Middle frontal gyrus (tissue), 1 donor: ENCODE measurements at regions not wholly inside any gene's neighbourhood (a gene's known extent, or its start where the extent isn't known, plus 50 kb on each side); places are given as distances from the start of the nearest gene placed in this dataset.

Experiments
- DNase-seq: peaks from one replicate; pipeline ENCODE4 v3.0.0-alpha.2; 2015; ENCODE audit warnings: low spot score; ENCODE audit errors: extremely low spot score

DNA sequence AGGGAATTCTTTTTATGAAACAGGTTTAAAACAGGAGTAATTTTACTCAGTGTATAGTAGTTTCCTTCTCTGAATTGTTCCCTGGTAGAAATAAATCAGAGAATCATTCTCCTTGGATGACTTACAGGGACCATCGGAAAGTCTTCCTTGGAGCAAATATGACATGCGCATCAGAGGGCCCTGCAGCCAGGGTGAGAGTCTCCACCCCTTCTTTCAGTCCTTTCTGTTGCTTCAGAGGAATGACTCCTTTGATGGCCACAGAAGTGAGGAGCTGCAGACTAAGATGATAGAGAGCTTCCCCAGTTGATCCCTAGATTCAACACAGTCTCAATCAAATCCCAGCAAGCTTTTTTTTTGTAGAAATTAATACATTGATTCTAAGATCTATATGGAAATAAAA, 294.8 kb upstream of the UMPS start:
- DNase-seq, result no peak

DNA sequence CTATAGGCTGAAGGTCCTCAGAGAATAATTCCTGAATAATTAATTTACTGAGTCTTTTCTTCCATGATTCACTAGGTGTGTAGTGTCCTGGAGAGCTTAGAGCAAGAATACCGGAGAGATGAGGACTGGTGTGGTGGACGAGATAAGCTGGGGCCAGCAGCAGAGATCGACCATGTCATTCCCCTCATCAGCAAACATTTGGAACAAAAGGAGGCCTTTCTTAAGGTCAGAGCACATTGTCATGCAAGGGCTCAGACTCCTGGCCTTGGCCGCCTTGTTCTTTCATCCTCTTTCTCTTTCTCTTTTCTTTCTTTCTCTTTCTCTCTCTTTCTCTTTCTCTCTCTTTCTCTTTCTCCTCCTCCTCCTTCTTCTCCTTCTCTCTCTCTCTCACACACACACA, 291.4 kb upstream of the UMPS start:
- no peak for DNase-seq

DNA sequence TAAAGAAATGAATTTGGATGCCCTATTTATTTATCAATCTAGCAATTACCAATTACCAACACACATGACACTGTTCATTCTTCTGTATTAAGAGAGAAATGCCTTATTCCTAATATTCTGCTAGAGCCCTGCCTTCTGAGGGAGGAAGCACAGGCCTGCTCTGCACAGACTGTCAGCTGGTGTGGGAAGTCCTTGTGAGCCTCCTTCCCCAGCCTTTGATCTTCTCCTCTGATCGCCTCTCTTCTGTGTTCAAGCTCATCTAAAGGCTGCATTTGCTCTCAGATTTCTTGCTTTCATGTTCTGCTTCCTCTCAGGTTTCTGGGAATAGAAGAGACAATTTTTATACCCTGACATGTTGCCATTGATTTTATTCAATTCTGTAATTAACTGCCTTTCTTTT, 290.6 kb upstream of the UMPS start:
- no peak for DNase-seq

DNA sequence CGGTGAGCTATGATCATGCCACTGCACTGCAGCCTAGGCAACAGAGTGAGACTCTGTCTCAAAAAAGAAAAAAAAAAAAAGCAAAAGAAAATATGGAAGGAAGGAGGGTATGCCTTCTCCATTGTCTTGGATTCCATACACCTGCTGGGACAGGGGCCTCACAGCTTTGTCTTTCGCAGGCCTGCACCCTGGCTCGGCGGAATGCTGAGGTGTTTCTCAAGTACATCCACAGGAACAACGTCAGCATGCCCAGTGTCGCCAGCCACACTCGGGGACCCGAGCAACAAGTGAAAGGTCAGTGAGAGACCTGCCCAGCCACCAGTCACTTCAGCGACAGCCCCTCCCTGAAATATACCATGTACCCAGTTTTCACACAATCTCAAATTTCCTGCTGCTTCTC, 288.5 kb upstream of the UMPS start:
- DNase-seq, result no peak

DNA sequence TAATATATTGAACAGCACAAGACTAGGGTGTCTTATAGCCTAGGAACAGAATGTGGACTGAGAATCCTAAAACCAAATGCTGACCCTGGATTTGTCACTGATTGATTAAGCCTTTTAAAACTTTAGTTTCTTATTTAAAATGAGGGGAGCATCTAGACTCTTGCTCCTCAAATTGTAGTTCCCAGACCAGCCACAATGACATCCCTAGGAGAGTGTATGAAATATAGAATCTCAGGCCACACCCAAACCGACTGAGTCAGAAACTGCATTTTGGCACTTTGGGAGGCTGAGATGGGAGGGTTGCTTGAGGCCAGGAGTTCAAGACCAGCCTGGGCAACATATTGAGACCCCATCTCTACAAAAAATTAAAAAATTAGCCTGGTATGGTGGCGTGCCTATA, 287.8 kb upstream of the UMPS start:
- no peak for DNase-seq

DNA sequence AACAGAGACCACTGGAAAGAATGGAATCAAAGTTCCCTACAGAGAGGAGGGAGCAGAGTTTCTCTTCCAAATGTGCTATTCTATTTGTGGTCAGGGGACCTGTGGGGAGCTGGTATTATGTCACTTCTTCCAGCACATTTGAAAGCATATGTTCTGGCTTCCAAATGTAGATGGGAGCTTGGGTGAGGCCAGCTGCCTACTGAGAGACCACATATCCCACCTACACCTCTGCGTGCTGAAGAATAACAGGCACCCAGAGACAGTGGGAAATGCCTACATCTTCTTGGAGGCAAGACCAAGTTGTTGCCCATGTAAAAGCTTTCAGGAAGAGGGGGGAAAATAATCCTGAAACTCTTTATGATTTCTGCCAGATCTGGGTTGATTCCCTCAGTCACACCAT, 286.8 kb upstream of the UMPS start:
- no peak for DNase-seq

DNA sequence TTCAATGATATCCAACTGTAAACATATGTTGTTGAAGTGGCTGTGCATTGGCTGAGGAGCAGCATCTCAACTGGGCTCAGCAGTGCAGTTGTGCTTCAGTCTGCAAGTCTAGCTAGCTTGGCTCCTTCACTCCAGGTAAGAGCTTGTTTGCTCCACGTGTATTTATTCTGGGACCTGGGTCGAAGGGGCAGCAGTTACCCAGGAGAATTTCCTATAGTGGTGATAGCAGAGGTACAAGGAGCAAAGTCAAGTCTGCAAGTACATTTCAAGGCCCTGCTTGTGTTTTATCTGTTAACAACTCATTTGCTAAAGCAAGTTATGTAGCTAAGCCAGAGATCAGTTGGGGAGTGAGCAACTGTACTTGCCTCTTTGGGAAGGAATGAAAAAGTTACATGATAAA, 286.2 kb upstream of the UMPS start:
- DNase-seq, result no peak

DNA sequence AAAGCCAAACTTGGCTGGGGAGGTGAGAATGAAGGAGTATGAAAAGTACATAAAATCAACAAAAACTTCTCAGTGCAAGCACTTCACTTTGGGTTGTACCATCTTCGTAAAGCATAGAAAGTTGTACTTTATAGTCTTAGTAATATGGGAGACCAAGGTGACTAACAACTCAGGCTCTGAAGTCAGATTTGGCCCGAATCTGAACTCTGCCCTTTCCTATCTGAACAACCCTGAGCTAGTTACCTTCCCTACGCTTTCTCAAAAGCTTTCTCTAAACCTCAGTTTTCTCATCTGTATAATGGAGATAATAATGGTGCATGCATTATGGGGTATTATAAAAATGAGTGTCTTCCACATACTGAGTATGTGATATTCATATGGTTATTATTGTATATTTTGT, 285.4 kb upstream of the UMPS start:
- DNase-seq, result no peak

DNA sequence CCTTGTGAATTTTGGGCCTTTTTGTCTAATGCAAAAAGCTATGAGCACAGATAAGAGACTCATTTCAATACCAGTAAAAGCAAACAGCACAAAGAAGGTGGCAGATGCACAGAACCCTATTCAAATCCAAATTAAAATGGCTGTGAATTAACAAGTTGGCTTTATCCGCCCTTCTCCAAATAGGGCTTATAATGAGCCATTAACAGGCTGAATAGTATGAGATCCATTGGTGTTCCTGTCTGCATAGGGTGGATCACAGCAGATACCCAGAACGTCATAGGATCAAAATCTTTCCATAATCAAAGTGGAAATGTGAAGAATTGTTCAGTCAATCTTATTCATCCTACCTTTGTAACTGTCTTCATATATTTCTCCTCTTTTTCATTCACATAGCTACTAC, 282.4 kb upstream of the UMPS start:
- no peak for DNase-seq

DNA sequence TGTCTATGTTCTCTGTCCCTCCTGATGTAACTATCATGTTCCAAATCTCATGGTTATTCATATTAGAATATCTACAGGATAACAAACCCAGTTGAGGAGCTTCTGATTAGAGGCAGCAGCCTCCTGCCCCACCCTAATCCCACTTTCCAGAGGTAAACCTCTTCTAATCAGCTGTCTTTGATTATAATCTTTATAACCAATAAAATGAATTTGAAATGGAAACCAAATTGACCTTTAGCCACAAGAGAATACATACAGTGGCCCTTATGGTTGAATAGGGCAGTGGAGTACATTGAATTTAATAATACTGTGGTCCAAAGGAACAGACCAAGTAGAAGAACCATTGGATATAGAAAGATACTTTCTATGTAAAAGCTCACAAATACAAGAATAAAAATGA, 281.3 kb upstream of the UMPS start:
- DNase-seq, result no peak

DNA sequence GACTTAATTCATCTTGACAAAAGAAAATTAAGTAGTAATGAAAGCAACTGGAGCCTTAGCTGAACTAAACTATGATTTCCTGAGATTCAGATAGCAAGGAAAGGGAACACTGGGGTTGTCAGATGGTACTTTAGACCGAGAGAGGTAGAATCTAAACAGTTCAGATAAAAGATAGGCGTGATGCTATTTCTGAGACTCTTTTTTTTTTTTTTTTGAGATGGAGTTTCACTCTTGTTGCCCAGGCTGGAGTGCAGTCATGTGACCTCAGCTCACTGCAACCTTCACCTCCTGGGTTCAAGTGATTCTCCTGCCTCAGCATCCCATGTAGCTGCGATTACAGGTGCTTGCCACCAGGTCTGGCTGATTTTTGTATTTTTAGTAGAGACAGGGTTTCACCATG, 279.9 kb upstream of the UMPS start:
- no peak for DNase-seq

DNA sequence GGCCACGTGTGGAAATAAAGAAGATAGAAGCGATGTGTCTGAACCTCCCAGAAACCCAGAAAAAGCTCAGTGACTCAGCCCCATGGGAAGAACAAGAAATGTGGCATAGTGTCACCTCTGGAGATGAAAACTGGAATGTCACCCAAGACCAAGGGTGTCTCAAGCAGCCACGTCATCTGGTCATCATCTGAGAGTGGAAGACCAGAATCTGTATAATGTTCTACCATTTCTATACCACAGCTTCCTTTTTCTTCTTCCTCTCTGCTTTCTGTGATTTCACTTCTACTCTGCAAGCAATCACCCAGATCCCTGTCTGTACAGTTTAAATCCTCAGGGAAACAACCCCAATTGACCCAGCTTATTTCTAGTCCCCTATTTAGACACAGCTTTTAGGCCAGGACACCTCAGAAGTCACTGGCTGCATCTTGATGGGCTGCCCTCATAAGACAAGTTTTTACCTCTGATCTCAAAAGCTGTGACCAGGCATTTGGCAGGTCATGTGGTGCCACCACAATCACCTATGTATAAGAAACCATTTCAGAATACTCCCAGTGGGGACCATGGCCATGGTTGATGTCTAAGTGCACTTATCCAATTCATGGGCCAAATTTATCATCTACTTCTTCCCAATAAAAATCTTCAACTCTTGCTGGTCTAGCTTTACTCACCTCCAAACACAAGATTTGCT, 278.5 kb upstream of the UMPS start:
- DNase-seq, result no peak

DNA sequence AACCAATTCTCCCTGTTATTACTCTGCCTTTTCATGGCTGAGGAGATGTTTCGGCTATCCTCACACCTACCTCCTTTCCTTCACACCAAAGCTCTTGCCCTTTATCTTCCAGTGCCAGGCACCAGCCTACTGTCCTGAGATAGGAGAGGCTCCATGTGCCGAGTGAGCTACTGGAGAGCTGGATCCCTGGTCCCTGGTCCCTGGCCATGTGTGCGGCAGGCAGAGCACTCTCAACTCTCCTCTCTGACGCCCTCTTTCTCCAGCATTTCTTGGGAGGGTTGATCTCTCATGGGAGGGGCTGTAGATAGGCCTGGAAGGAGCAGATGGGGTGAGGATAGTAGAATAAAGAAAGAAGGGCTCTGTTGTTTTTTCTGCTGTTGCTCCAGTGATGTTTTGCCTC, 277.1 kb upstream of the UMPS start:
- DNase-seq, result no peak

DNA sequence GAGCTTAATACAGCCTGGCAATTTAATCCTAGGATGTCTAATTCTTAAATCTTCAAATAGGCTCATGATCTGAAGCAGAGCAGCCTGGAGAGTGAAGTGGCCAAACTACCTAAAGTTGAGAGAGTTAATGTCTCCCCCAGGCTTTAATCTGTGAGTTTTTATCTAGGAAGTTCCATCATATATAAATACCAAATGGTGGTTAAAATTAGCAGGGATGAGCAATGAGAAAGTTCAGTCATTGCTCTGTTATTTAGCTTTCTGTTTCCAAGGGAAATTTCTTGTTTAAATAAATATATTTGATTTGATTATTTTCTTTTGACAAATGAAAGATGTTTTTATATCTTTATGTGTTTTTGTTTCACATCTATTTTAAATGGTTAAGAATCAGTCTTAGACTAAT, 274.4 kb upstream of the UMPS start:
- DNase-seq, result no peak

DNA sequence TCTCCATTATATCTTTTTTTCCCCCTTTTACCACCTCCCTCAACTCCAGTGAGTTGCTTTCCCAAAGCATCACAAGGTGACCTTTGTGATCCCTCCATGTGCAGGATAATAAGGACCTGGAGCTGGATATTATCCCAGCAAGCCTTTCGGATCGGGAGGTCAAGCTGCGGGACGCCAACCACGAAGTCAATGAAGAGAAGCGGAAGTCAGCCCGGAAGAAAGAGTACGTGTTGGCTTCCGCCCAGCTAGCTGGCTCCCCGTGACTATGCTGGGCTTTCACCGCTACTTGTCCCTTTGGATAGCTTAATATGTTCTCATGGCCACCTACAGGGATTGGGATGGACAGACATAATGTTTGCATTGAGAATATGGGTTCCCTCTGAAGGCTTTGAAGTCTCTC, 273.7 kb upstream of the UMPS start:
- DNase-seq, result no peak

DNA sequence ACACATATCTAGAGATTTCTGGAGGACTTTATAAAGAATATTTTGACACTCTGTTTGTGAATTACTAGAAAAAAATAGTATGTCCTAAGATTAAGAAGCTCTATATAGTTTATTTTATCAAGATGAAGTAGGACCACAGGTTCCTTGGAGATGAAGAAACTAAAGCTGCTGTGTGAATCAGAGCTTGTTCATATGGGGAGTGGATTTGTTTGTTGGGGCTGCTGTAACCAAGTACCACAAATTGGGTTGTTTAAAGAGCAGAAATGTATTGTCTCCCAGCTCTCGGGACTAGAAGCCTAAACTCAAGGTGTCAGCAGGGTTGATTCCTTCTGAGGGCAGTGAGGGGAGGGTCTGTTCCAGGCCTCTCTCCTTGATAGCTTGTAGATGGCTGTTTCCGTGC, 270.6 kb upstream of the UMPS start:
- no peak for DNase-seq

DNA sequence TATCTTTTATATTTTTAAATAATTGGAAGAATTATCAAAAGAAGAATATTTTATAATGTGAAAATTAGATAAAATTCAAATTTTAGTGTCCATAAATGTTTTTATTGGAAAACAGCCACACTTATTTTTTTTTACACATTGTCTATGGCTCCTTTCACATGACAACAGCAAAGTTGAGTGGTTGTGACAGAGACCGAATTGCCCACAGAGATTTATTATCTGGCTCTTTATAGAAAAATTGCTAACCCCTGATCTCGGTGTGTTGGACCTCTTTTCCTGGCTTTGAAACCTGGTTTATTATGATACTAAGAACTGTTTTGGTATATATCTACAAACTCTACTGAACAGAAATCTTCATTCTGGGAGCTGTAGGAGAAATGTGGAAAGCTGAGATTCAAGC, 269.1 kb upstream of the UMPS start:
- no peak for DNase-seq

DNA sequence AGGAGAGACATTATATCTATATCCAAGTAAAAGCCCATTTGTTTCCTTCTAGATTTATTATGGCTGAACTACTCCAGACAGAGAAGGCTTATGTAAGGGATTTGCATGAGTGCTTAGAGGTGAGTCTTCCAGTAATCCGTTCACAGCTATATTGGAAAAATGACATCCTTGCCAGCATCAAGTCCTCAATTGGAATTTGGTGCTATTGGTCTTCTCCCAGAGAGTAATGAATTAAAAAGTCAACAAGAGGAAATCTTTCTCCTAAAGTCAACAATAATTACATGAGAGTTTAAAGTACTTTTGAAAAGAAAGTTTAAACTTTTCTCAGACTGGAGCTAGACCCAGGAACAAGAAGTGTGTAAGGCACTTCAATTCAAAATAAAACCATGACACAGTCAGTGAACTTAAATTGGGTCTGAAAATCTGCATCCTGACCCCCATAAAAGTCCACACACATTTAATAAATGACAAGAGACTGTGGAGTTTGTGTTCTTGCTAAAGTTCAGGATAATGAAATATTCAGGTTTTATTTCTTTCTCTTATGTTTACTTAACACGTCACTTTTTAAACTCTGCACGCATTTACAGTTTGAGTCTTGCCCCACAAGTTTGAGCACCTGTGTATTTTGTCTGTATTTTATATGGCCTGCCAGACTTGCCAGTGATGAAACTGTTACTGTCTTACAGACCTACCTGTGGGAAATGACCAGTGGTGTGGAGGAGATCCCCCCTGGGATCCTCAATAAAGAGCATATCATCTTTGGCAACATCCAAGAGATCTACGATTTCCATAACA, 268.2 kb upstream of the UMPS start:
- no peak for DNase-seq

DNA sequence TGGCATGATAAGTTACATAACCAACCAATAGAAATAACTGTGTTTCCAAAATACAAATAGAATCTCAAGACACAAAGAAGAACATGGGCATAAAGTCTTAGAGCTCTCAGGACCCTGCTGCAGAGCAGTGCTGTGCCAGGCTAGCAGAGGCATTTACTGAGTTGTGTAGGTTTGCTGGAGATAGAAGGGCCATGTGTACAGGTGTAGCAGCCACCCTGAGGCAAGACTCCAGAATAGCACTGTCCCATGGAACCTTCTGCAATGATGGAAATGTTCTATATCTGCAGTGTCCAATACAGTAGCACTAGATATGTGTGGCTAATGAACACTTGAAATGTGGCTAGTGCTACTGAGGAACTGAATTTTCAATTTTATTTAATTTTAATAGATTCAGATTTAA, 267.0 kb upstream of the UMPS start:
- DNase-seq, result no peak

DNA sequence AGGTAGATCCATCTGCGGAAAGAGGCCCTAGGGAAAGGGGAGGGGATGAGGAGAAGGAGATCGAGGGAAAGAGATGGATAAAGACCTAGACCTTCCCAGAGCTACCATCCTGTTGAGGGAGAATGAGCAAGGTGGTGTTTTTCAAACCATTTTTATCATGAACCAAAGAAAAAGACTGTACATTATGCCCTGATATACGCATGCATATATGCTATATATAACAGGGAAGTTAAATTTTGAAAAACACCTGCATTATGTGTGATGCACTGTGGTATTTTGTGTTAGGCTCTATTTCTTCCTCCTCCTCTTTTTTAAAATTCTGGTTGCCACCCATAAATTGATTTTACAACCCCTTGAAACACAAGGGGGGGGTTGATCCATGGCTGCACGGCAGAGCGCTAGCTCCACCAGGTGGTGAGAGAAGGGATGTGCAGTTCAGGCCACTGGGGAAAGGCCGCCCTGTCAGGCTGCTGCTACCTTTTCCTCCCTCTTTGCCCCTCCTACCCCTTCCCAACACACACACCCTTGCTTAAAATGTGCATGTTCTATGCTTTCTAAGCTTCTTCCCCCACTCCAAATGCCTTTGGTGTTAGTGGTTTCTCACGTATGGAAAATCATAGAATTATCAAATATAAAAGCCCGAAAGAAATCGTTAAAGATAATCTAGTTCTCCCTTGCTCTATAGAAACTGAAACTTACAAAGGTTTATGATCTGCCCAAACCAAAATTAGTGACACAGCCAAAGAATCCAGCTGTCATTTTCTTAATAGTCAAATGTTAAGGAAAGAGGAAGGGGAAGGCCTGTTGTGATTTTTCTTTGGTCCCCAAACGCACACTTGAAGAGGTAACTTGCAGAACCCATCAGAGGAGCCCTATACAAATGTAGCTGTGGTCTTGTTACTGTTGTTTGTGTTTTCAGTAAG, 262.0 kb upstream of the UMPS start:
- DNase-seq, result peak; percentile 52

DNA sequence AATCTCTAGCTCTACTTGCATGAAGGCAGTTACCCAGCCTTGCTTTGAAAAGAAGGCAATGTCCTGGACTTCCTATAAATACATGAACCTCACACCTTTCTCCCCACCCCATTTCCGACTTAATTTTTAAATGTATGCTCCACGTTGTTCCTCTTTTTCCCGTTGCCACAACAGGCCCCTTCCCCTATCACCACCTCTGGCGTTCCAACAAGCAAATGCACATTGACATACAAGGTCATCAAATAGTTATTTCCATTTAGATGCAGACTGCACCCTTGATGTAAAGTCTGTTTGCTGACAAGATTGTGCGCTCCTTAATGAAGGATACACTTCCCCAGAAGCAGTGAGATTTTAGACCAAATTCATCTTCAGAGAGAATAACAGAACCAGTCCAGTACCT, 260.7 kb upstream of the UMPS start:
- DNase-seq, result no peak

DNA sequence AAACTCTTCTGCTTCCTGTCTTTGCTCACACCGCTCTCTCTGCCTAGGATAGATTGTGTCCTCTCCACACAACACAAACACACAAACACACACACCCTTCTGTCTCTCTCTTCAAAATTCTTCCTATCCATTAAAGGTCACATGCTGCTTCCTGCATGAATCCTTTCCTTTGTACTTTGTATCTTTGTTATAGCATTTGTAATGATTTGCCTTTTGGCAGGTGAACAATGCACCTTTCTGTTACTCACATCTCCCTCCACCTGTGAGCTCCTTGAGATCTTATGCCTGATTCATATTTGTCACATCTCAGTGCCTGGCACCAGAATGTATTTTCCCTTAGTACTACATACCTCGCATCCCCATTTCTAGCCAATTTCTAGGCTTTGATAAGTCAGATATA, 251.4 kb upstream of the UMPS start:
- no peak for DNase-seq
